Loucy (cell line): ENCODE measurements at regions not wholly inside any gene's neighbourhood (a gene's known extent, or its start where the extent isn't known, plus 50 kb on each side); places are given as distances from the start of the nearest gene placed in this dataset.
"Not testable (repeated sequence)": the region's sequence is repeated elsewhere in the genome, so short reads cannot be mapped to it uniquely, and the experiment has no call there.

Source experiments
- H2AFZ ChIP-seq: fragments of 200-600 bp; sonication (generic); 2 replicates; pipeline ENCODE4 v1.6.0; 2016; ENCODE audit warnings: antibody characterized with exemption, mild to moderate bottlenecking, low read length, moderate library complexity
- H3F3A ChIP-seq: fragments of 200-600 bp; 2 replicates; pipeline ENCODE4 v1.6.0; 2016; ENCODE audit warnings: antibody characterized with exemption, low read depth, mild to moderate bottlenecking
- H3K27me3 ChIP-seq: fragments of 200-600 bp; sonication (generic); 2 replicates; pipeline ENCODE4 v1.6.1; 2014; ENCODE audit warnings: low read length, mild to moderate bottlenecking; ENCODE audit not compliant: insufficient read depth, poor library complexity, severe bottlenecking
- H3K36me3 ChIP-seq: fragments of 200-600 bp; sonication (generic); 2 replicates; pipeline ENCODE4 v1.6.1; 2016; ENCODE audit warnings: low read length; ENCODE audit not compliant: insufficient read depth
- H3K4me1 ChIP-seq: fragments of 200-600 bp; sonication (generic); 2 replicates; pipeline ENCODE4 v1.5.1; 2014; ENCODE audit warnings: low read length, mild to moderate bottlenecking; ENCODE audit not compliant: insufficient read depth, poor library complexity, severe bottlenecking
- H3K4me2 ChIP-seq: fragments of 200-600 bp; sonication (generic); 2 replicates; pipeline ENCODE4 v1.6.0; 2014; ENCODE audit warnings: antibody characterized with exemption, low read length, low read depth, mild to moderate bottlenecking; ENCODE audit not compliant: poor library complexity, severe bottlenecking
- H3K4me3 ChIP-seq: fragments of 200-600 bp; sonication (generic); 2 replicates; pipeline ENCODE4 v1.5.1; 2014; ENCODE audit warnings: low read length, mild to moderate bottlenecking, mixed read lengths; ENCODE audit not compliant: poor library complexity, severe bottlenecking
- H3K79me2 ChIP-seq: fragments of 200-600 bp; sonication (generic); 2 replicates; pipeline ENCODE4 v1.6.1; 2014; ENCODE audit warnings: low read length; ENCODE audit not compliant: insufficient read depth
- H3K9ac ChIP-seq: fragments of 200-600 bp; sonication (generic); 2 replicates; pipeline ENCODE4 v1.6.0; 2014; ENCODE audit warnings: mild to moderate bottlenecking, low read depth, low read length, moderate library complexity; ENCODE audit not compliant: poor library complexity, severe bottlenecking
- H3K9me2 ChIP-seq: fragments of 200-600 bp; sonication (generic); replicated peaks from 2 replicates; pipeline ENCODE4 v1.6.1; 2016; ENCODE audit warnings: low read depth, low read length, mixed read lengths
- H3K9me3 ChIP-seq: fragments of 200-600 bp; sonication (generic); 2 replicates; pipeline ENCODE4 v1.6.1; 2014; ENCODE audit warnings: mild to moderate bottlenecking, antibody characterized with exemption, low read length, low read depth; ENCODE audit not compliant: insufficient read depth
- H4K20me1 ChIP-seq: fragments of 200-600 bp; sonication (generic); 2 replicates; pipeline ENCODE4 v1.6.0; 2014; ENCODE audit warnings: antibody characterized with exemption, low read length, mild to moderate bottlenecking; ENCODE audit not compliant: insufficient read depth, poor library complexity, severe bottlenecking
- CTCF ChIP-seq: fragments of 200-600 bp; sonication (generic); conservative IDR thresholded peaks from 2 replicates; pipeline ENCODE4 v1.5.1; 2014; ENCODE audit warnings: mild to moderate bottlenecking, antibody characterized with exemption, low read length
- EZH2phosphoT487 ChIP-seq: fragments of 200-600 bp; IDR thresholded peaks from 2 replicates; pipeline ENCODE4 v1.6.1; 2018; ENCODE audit warnings: antibody characterized with exemption, mild to moderate bottlenecking, moderate library complexity, borderline replicate concordance

- no peak overlapping the region for H3K4me2 ChIP-seq
- H3K4me1 ChIP-seq, result no peaks in the 10 kb centered on the region
- 0 out of 2 replicates have a peak, but pooled peaks cover 2% of the 10 kb centered on the region for H3K9me3 ChIP-seq
- H3K9ac ChIP-seq, result no peak overlapping the region
- no peaks in the 10 kb centered on the region for H3K36me3 ChIP-seq
- H2AFZ ChIP-seq, result no peak overlapping the region
- no peaks in the 10 kb centered on the region for H3K79me2 ChIP-seq
- no peaks in the 10 kb centered on the region for H4K20me1 ChIP-seq
- no peak for TF ChIP-seq EZH2phosphoT487
- no peak for TF ChIP-seq CTCF
- no peaks in the 10 kb centered on the region for H3F3A ChIP-seq
- H3K9me2 ChIP-seq, result no peaks in the 10 kb centered on the region
- H3K4me3 ChIP-seq, result no peak overlapping the region
- no peaks in the 10 kb centered on the region for H3K27me3 ChIP-seq
Measured at GRCh38 chr6:115839583-115840181, 221.0 kb downstream of the FRK start.

- H3K4me3 ChIP-seq, result no peak overlapping the region
- H3K36me3 ChIP-seq, result no peaks in the 10 kb centered on the region
- H3K9ac ChIP-seq, result no peak overlapping the region
- H3K27me3 ChIP-seq, result no peaks in the 10 kb centered on the region
- H3K79me2 ChIP-seq, result no peaks in the 10 kb centered on the region
- no peaks in the 10 kb centered on the region for H4K20me1 ChIP-seq
- H2AFZ ChIP-seq, result no peak overlapping the region
- H3F3A ChIP-seq, result no peaks in the 10 kb centered on the region
- H3K9me2 ChIP-seq, result no peaks in the 10 kb centered on the region
- TF ChIP-seq CTCF (peak; percentile 55), EZH2phosphoT487 (no peak)
- 0 out of 2 replicates have a peak, but pooled peaks cover 2% of the 10 kb centered on the region for H3K9me3 ChIP-seq
- no peak overlapping the region for H3K4me2 ChIP-seq
- no peaks in the 10 kb centered on the region for H3K4me1 ChIP-seq
Measured at GRCh38 chr6:115838763-115839401, 221.8 kb downstream of the FRK start.

GRCh38 chr6:115838216-115838615 is 222.5 kb downstream of the FRK start:
- H2AFZ ChIP-seq, result no peak overlapping the region
- no peaks in the 10 kb centered on the region for H3K9me2 ChIP-seq
- no peak overlapping the region for H3K4me3 ChIP-seq
- H3K36me3 ChIP-seq, result no peaks in the 10 kb centered on the region
- H4K20me1 ChIP-seq, result no peaks in the 10 kb centered on the region
- no peaks in the 10 kb centered on the region for H3K27me3 ChIP-seq
- H3K9me3 ChIP-seq, result 0 out of 2 replicates have a peak, but pooled peaks cover 2% of the 10 kb centered on the region
- no peaks in the 10 kb centered on the region for H3F3A ChIP-seq
- no peak overlapping the region for H3K4me2 ChIP-seq
- no peak overlapping the region for H3K9ac ChIP-seq
- H3K4me1 ChIP-seq, result no peaks in the 10 kb centered on the region
- no peaks in the 10 kb centered on the region for H3K79me2 ChIP-seq
- TF ChIP-seq CTCF (no peak), EZH2phosphoT487 (no peak)

GRCh38 chr6:115836374-115836773 is 224.3 kb downstream of the FRK start:
- H3K36me3 ChIP-seq, H4K20me1 ChIP-seq, H2AFZ ChIP-seq, H3K4me1 ChIP-seq, H3K4me3 ChIP-seq, H3K79me2 ChIP-seq, H3F3A ChIP-seq, H3K9me3 ChIP-seq, H3K9me2 ChIP-seq, H3K4me2 ChIP-seq, H3K9ac ChIP-seq, H3K27me3 ChIP-seq: not testable (repeated sequence)
